NB4 (cell line): ENCODE measurements at regions not wholly inside any gene's neighbourhood (a gene's known extent, or its start where the extent isn't known, plus 50 kb on each side); places are given as distances from the start of the nearest gene placed in this dataset.

Experiments
- MAX ChIP-seq: IDR thresholded peaks from 2 replicates; pipeline ENCODE4 v1.6.1; 2011; ENCODE audit warnings: low read depth, low read length
- MYC ChIP-seq: IDR thresholded peaks from 2 replicates; pipeline ENCODE4 v1.6.1; 2011; ENCODE audit warnings: low read depth, low read length
- POLR2A ChIP-seq: IDR thresholded peaks from 2 replicates; pipeline ENCODE4 v1.6.1; 2011; ENCODE audit warnings: mild to moderate bottlenecking; ENCODE audit not compliant: insufficient read length; ENCODE audit errors: extremely low read depth
- TF ChIP-seq, protein P1 (sequence below): IDR thresholded peaks from one replicate; pipeline ENCODE4 v1.5.1; 2012; ENCODE audit warnings: low read depth, low read length

- TF ChIP-seq, protein P1, sequence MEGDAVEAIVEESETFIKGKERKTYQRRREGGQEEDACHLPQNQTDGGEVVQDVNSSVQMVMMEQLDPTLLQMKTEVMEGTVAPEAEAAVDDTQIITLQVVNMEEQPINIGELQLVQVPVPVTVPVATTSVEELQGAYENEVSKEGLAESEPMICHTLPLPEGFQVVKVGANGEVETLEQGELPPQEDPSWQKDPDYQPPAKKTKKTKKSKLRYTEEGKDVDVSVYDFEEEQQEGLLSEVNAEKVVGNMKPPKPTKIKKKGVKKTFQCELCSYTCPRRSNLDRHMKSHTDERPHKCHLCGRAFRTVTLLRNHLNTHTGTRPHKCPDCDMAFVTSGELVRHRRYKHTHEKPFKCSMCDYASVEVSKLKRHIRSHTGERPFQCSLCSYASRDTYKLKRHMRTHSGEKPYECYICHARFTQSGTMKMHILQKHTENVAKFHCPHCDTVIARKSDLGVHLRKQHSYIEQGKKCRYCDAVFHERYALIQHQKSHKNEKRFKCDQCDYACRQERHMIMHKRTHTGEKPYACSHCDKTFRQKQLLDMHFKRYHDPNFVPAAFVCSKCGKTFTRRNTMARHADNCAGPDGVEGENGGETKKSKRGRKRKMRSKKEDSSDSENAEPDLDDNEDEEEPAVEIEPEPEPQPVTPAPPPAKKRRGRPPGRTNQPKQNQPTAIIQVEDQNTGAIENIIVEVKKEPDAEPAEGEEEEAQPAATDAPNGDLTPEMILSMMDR: no peak
- no peak for TF ChIP-seq MAX
- no peak for TF ChIP-seq POLR2A
- TF ChIP-seq MYC: no peak
These were observed 570.5 kb upstream of the CFAP20DC start for GRCh38 chr3:59620325-59620724.
